B cell (primary cell): ENCODE measurements at regions not wholly inside any gene's neighbourhood (a gene's known extent, or its start where the extent isn't known, plus 50 kb on each side); places are given as distances from the start of the nearest gene placed in this dataset.

Experiments used
- ATAC-seq: fragments of 200-7000 bp; cut with Tn5 transposase; one replicate; pipeline ENCODE4 v1.10.0; 2021; ENCODE audit warnings: low read depth, mild to moderate bottlenecking, moderate number of reproducible peaks, moderate library complexity
- CTCF ChIA-PET: fragments of 350-600 bp; sonication (Branson Sonifier 250); formaldehyde crosslinking; loops from one replicate; lab custom pipeline; 2021; ENCODE audit warnings: antibody characterized with exemption, inconsistent platforms; lab: Charles Lee
- POLR2A ChIA-PET: fragments of 350-600 bp; sonication (Branson Sonifier 250); formaldehyde crosslinking; loops from one replicate; lab custom pipeline; 2021; ENCODE audit warnings: antibody characterized with exemption; lab: Charles Lee
- DNase-seq: peaks from one replicate; pipeline ENCODE4 v3.0.0; 2013
- H2AFZ ChIP-seq: 2 replicates; pipeline ENCODE4 v1.6.1; 2012; ENCODE audit warnings: mild to moderate bottlenecking, low read depth, low read length; ENCODE audit not compliant: insufficient read depth, poor library complexity, severe bottlenecking
- H3K27ac ChIP-seq, 2 donors: 1 replicate in 1 of 2; 2 replicates in 1 of 2; pipeline ENCODE4 v1.5.1; 2012 to 2013; ENCODE audit warnings: low read length in 2 of 2, mild to moderate bottlenecking in 2 of 2, moderate library complexity in 1 of 2
- H3K27me3 ChIP-seq, 4 experiments: fragments of 200-600 bp in 1 of 4; sonication (generic) in 1 of 4; replicated peaks in 1 of 4; 1 replicate in 2 of 4; 2 replicates in 2 of 4; pipeline versions ENCODE4 v1.6.1 to v1.7.0; 2013 to 2016; ENCODE audit warnings: low read length in 3 of 4, mild to moderate bottlenecking in 2 of 4, mixed read lengths in 1 of 4, moderate library complexity in 1 of 4; ENCODE audit not compliant: insufficient read depth in 4 of 4, control insufficient read depth in 3 of 4; ENCODE audit errors: control extremely low read depth in 1 of 4
- H3K36me3 ChIP-seq, 2 experiments: replicated peaks in 1 of 2; 1 replicate in 1 of 2; 2 replicates in 1 of 2; pipeline versions ENCODE4 v1.6.1 to v1.7.1; 2013; ENCODE audit warnings: low read length in 1 of 2; ENCODE audit not compliant: insufficient read depth in 2 of 2, control insufficient read depth in 1 of 2; ENCODE audit errors: control extremely low read depth in 1 of 2, extremely low read depth in 1 of 2
- H3K4me1 ChIP-seq, 2 donors: fragments of 200-600 bp in 1 of 2; sonication (generic) in 1 of 2; 1 replicate in 1 of 2; 2 replicates in 1 of 2; pipeline versions ENCODE4 v1.5.1 to v1.6.1; 2013 to 2017; ENCODE audit warnings: low read length in 2 of 2; ENCODE audit not compliant: control insufficient read depth in 2 of 2, insufficient read depth in 2 of 2
- H3K4me2 ChIP-seq: replicated peaks from 2 replicates; pipeline ENCODE3; 2012; ENCODE audit warnings: mild to moderate bottlenecking, low read depth, low read length; ENCODE audit not compliant: poor library complexity, severe bottlenecking
- H3K4me3 ChIP-seq, 5 experiments: fragments of 200-600 bp in 1 of 5; sonication (generic) in 1 of 5; 1 replicate in 3 of 5; 2 replicates in 2 of 5; pipeline versions ENCODE4 v1.5.1 to v1.7.0; 2011 to 2016; ENCODE audit warnings: low read length in 4 of 5, mild to moderate bottlenecking in 4 of 5, low read depth in 2 of 5, control low read depth in 1 of 5, moderate library complexity in 1 of 5; ENCODE audit not compliant: insufficient read depth in 1 of 5; ENCODE audit errors: control extremely low read depth in 1 of 5, extremely low read depth in 1 of 5
- H3K79me2 ChIP-seq: fragments of 200-600 bp; sonication (generic); one replicate; pipeline ENCODE4 v1.6.0; 2016; ENCODE audit warnings: low read length; ENCODE audit not compliant: control insufficient read depth, insufficient read depth
- H3K9ac ChIP-seq: fragments of 200-600 bp; sonication (generic); 2 replicates; pipeline ENCODE4 v1.6.1; 2017; ENCODE audit warnings: mild to moderate bottlenecking, low read length, moderate library complexity
- H3K9me3 ChIP-seq, 3 donors: one replicate each; pipeline versions ENCODE4 v1.6.1 to v1.7.1; 2013; ENCODE audit warnings: low read length in 2 of 3; ENCODE audit not compliant: control insufficient read depth in 2 of 3, insufficient read depth in 1 of 3; ENCODE audit errors: control extremely low read depth in 1 of 3
- H4K20me1 ChIP-seq: 2 replicates; pipeline ENCODE4 v1.6.0; 2012; ENCODE audit warnings: mild to moderate bottlenecking, low read length; ENCODE audit not compliant: insufficient read depth, control insufficient read depth, poor library complexity, severe bottlenecking
- H3K27ac Mint-ChIP-seq: one replicate; pipeline ENCODE4 v1.8.0; 2021; ENCODE audit warnings: mixed read lengths
- H3K27me3 Mint-ChIP-seq: one replicate; pipeline ENCODE4 v1.8.0; 2021; ENCODE audit warnings: mixed read lengths
- H3K4me1 Mint-ChIP-seq: one replicate; pipeline ENCODE4 v1.8.0; 2021; ENCODE audit warnings: mixed read lengths
- H3K4me3 Mint-ChIP-seq: one replicate; pipeline ENCODE4 v1.8.0; 2021; ENCODE audit warnings: mixed read lengths
- H3K9me3 Mint-ChIP-seq: one replicate; pipeline ENCODE4 v1.8.0; 2022; ENCODE audit warnings: mixed read lengths; ENCODE audit not compliant: insufficient read depth
- CTCF ChIP-seq: fragments of 200-600 bp; IDR thresholded peaks from one replicate; pipeline ENCODE4 v1.8.0; 2022; ENCODE audit warnings: antibody characterized with exemption, mild to moderate bottlenecking
- EZH2 ChIP-seq: IDR thresholded peaks from 2 replicates; pipeline ENCODE4 v1.6.1; 2012; ENCODE audit warnings: borderline replicate concordance, low read depth, mild to moderate bottlenecking, moderate library complexity, low read length; ENCODE audit not compliant: insufficient read depth, poor library complexity, severe bottlenecking
- WGBS: methylation state at CpG from one replicate; pipeline ENCODE4 v1.1.5; 2013; ENCODE audit warnings: missing lambda C conversion rate; ENCODE audit not compliant: insufficient coverage; 5-methylcytosine and 5-hydroxymethylcytosine counted together
- intact Hi-C: fragments of 100-400 bp; cut with micrococcal nuclease; formaldehyde crosslinking; loops from one replicate; pipeline ENCODE4 v1.10.0; 2022

DNA sequence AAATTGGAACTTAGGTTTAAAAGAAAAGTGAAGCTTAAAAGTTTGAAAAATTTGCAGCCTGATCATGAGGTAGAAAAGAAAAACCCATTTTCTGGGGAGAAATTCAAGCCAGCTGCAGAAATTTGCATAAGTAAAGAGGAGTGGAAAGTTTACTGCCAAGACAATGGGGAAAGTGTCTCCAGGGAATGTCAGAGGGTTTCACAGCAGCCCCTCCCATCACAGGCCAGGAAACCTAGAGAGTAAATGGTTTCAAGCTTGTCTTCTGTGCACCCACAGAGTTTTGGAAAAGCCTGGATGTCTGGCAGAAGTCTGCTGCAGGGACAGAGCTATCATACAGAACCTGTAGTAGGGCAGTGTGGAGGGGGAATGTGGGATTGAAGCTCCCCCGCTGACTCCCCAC is 254.0 kb upstream of the FSIP2 start:
- Histone ChIP-seq H3K36me3 (no peaks in the 10 kb centered on the region), H2AFZ (no peak overlapping the region), H3K27ac (no peak overlapping the region), H3K4me3 (no peak overlapping the region), H3K4me2 (no peak overlapping the region), H3K9ac (no peak overlapping the region), H3K27me3 (no peaks in the 10 kb centered on the region), H3K9me3 (peaks cover 0 to 2% (median 0%) of the 10 kb centered on the region in 3 donors), H3K4me1 (no peaks in the 10 kb centered on the region), H3K79me2 (no peaks in the 10 kb centered on the region), H4K20me1 (no peaks in the 10 kb centered on the region)
- Mint-ChIP-seq H3K4me1 (no peaks in the 10 kb centered on the region), H3K9me3 (peaks cover 3% of the 10 kb centered on the region), H3K27me3 (no peaks in the 10 kb centered on the region), H3K27ac (no peak overlapping the region), H3K4me3 (no peak overlapping the region)
- DNase-seq (no peak), ATAC-seq (no peak)
- WGBS: no CpG with 5 or more reads among the region's 1 CpG
- POLR2A ChIA-PET: no interaction called here
- TF ChIP-seq EZH2 (no peak), CTCF (no peak)
- intact Hi-C loops: no loop called here
- CTCF ChIA-PET: no interaction called here

DNA sequence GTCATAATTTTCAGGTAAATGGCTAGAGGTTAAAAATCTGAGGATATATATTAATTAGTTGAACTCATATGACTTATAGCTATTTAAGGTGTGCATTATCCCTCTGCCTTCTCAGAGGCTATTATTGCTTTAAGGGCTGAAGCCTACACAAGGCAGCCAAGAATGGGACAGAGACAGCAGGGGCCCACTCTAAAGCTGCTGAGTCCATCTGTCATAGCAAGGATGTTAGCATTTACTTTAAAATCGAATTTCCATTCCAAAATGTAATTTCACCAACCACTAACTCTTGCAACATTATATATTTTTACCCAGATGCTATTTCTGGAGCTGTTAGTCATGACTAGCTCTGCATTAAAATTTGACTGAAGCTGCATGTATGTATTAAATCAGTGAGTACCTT is 236.3 kb upstream of the FSIP2 start:
- Histone ChIP-seq H3K9me3 (peaks cover 0 to 6% (median 0%) of the 10 kb centered on the region in 3 donors), H3K4me2 (no peak overlapping the region), H4K20me1 (no peaks in the 10 kb centered on the region), H3K4me3 (no peak overlapping the region), H3K27me3 (no peaks in the 10 kb centered on the region), H3K79me2 (no peaks in the 10 kb centered on the region), H3K36me3 (no peaks in the 10 kb centered on the region), H3K4me1 (no peaks in the 10 kb centered on the region), H3K9ac (no peak overlapping the region), H3K27ac (no peak overlapping the region), H2AFZ (no peak overlapping the region)
- Mint-ChIP-seq H3K9me3 (peaks cover 6% of the 10 kb centered on the region), H3K27ac (no peak overlapping the region), H3K4me3 (no peak overlapping the region), H3K27me3 (no peaks in the 10 kb centered on the region), H3K4me1 (no peaks in the 10 kb centered on the region)
- TF ChIP-seq EZH2 (no peak), CTCF (no peak)
- intact Hi-C loops: no loop called here
- CTCF ChIA-PET: no interaction called here
- WGBS: no CpG with 5 or more reads among the region's 1 CpG
- DNase-seq (no peak), ATAC-seq (no peak)
- POLR2A ChIA-PET: no interaction called here
